Heart left ventricle (tissue), 16 donors: ENCODE measurements at regions not wholly inside any gene's neighbourhood (a gene's known extent, or its start where the extent isn't known, plus 50 kb on each side); places are given as distances from the start of the nearest gene placed in this dataset.

Source experiments
- ATAC-seq, 4 donors: fragments of 200-7000 bp; cut with Tn5 transposase; one replicate each; pipeline ENCODE4 v1.9.1; 2020 to 2022; ENCODE audit warnings: moderate library complexity in 4 of 4, mild to moderate bottlenecking in 3 of 4, moderate number of reproducible peaks in 1 of 4
- DNase-seq, 5 donors: peaks; one replicate each; pipeline ENCODE4 v3.0.0-alpha.2; 2020
- H3K27ac ChIP-seq, 12 donors: fragments of 200-600 bp; sonication (generic) in 4 of 12; one replicate each; pipeline versions ENCODE4 v1.5.0 to v1.8.0; 2016 to 2022; ENCODE audit warnings: mild to moderate bottlenecking in 2 of 12
- H3K27me3 ChIP-seq, 9 donors: fragments of 200-600 bp; sonication (generic) in 2 of 9; one replicate each; pipeline versions ENCODE4 v1.5.1 to v1.8.0; 2016 to 2022; ENCODE audit warnings: mild to moderate bottlenecking in 3 of 9
- H3K36me3 ChIP-seq, 9 donors: fragments of 200-600 bp; sonication (generic) in 2 of 9; one replicate each; pipeline versions ENCODE4 v1.5.0 to v1.8.0; 2018 to 2022; ENCODE audit warnings: mild to moderate bottlenecking in 2 of 9
- H3K4me1 ChIP-seq, 12 donors: fragments of 200-600 bp; sonication (generic) in 4 of 12; one replicate each; pipeline versions ENCODE4 v1.5.0 to v1.8.0; 2016 to 2022; ENCODE audit warnings: mild to moderate bottlenecking in 3 of 12
- H3K4me3 ChIP-seq, 12 donors: fragments of 200-600 bp; sonication (generic) in 4 of 12; one replicate each; pipeline versions ENCODE4 v1.5.0 to v1.8.0; 2017 to 2022; ENCODE audit warnings: mild to moderate bottlenecking in 9 of 12, moderate library complexity in 4 of 12
- H3K9me3 ChIP-seq, 12 donors: fragments of 200-600 bp; sonication (generic) in 4 of 12; one replicate each; pipeline versions ENCODE4 v1.5.0 to v1.8.0; 2016 to 2022; ENCODE audit warnings: mild to moderate bottlenecking in 1 of 12
- CTCF ChIP-seq, 12 donors: fragments of 200-600 bp; sonication (generic) in 4 of 12; IDR thresholded peaks; one replicate each; pipeline versions ENCODE4 v1.5.0 to v1.8.0; 2018 to 2022; ENCODE audit warnings: antibody characterized with exemption in 12 of 12, mild to moderate bottlenecking in 5 of 12
- POLR2A ChIP-seq, 2 donors: fragments of 450-650 bp; IDR thresholded peaks; one replicate each; pipeline ENCODE4 v1.6.1; 2017; ENCODE audit warnings: antibody characterized with exemption in 2 of 2, mild to moderate bottlenecking in 2 of 2, moderate library complexity in 2 of 2
- WGBS, 4 donors: extraction: QIAGEN DNeasy Blood & Tissue Kit in 2 of 4; methylation state at CpG; one replicate each; pipeline versions ENCODE4 v1.1.5 to v1.1.7; 2013 to 2018; 5-methylcytosine and 5-hydroxymethylcytosine counted together
- intact Hi-C, 10 donors: fragments of 100-400 bp; cut with DNase I; formaldehyde crosslinking; loops; one replicate each; pipeline versions ENCODE4 v1.11.1 to v1.14.2; 2022
- donor health status: ischemic (EF 13 %, LVEDD 7.1; RV severe dilation, severe dysfunction).
- donor health status: healthy with polysubstance abuse.
- donor health status: DM: no; HTN: yes; CAD: no.
- donor health status: DM: no; HTN: no; CAD: no.
- donor health status: ischemic (EF 25% LVEDD 6.9; RV normal size, moderate dysfunction).
- donor health status: ischemic (EF 25% LVEDD 5.7; RV mildly dilated, moderate dysfunction).
- donor health status: healthy.
- donor health status: DM: yes; HTN: yes; CAD: no.
- donor health status: ischemic (EF 35%, LVEDD 5.7; RV mildly dilated, moderate dysfunction).
- donor health status: nonischemic (EF 11% LVEDD 7.7; RV severe dilation, severe dysfunction).
- donor health status: DM: yes; HTN: yes; CAD: no.
- donor health status: PGD.
- donor health status: ischemic (EF 29% LVEDD 5.4; RV normal size, mild dysfunction).
- donor health status: nonischemic (EF 23%, LVEDD 6.1; RV moderate dilation, normal function).

- ATAC-seq (no peak), DNase-seq (no peak)
- H3K4me3 ChIP-seq, result no peak overlapping the region
- H3K36me3 ChIP-seq, result no peaks in the 10 kb centered on the region
- peaks cover 0 to 9% (median 0%) of the 10 kb centered on the region in 9 donors for H3K27me3 ChIP-seq
- H3K9me3 ChIP-seq, result no peaks in the 10 kb centered on the region
- no peaks in the 10 kb centered on the region for H3K4me1 ChIP-seq
- intact Hi-C loops, result no loop called here
- 27 to 33% (median 32%) methylated on average over 3 of the region's 3 CpGs for WGBS, 4 donors
- H3K27ac ChIP-seq, result no peak overlapping the region
- TF ChIP-seq CTCF (IDR thresholded peaks at IDR 0.05) (no peak), POLR2A (IDR thresholded peaks at IDR 0.05) (no peak)
Measured at GRCh38 chr4:4930677-4931076, 71.2 kb downstream of the MSX1 start.

GRCh38 chr4:4935974-4936373 is 76.5 kb downstream of the MSX1 start:
- no peak for ATAC-seq
- WGBS, 4 donors, result 78 to 89% (median 84%) methylated on average over 8 of the region's 8 CpGs

GRCh38 chr4:4937926-4938325 is 78.5 kb downstream of the MSX1 start:
- Histone ChIP-seq H3K27me3 (peaks cover 0 to 34% (median 0%) of the 10 kb centered on the region in 9 donors), H3K27ac (no peak overlapping the region), H3K4me3 (no peak overlapping the region), H3K9me3 (no peaks in the 10 kb centered on the region), H3K36me3 (no peaks in the 10 kb centered on the region), H3K4me1 (no peaks in the 10 kb centered on the region)
- intact Hi-C loops, result no loop called here
- no peak for ATAC-seq
- no peak for DNase-seq
- WGBS, 4 donors, result 77 to 86% (median 80%) methylated on average over 6 of the region's 6 CpGs
- TF ChIP-seq CTCF (IDR thresholded peaks at IDR 0.05) (no peak), POLR2A (IDR thresholded peaks at IDR 0.05) (no peak)

More at GRCh38 chr4:4935974-4936373, 76.5 kb downstream of the MSX1 start:
- Histone ChIP-seq H3K27ac (no peak overlapping the region), H3K9me3 (no peaks in the 10 kb centered on the region), H3K27me3 (peaks cover 0 to 25% (median 0%) of the 10 kb centered on the region in 9 donors), H3K4me3 (no peak overlapping the region), H3K4me1 (no peaks in the 10 kb centered on the region), H3K36me3 (no peaks in the 10 kb centered on the region)
- DNase-seq, result no peak
- intact Hi-C loops, result no loop called here
- no peak for TF ChIP-seq CTCF (IDR thresholded peaks at IDR 0.05)
- no peak for TF ChIP-seq POLR2A (IDR thresholded peaks at IDR 0.05)

- H3K36me3 ChIP-seq, result no peaks in the 10 kb centered on the region
- 80 to 92% (median 87%) methylated on average over 1 of the region's 1 CpG for WGBS, 4 donors
- intact Hi-C loops, result no loop called here
- H3K9me3 ChIP-seq, result no peaks in the 10 kb centered on the region
- no peak for DNase-seq
- TF ChIP-seq CTCF (IDR thresholded peaks at IDR 0.05) (no peak), POLR2A (IDR thresholded peaks at IDR 0.05) (no peak)
- H3K27me3 ChIP-seq, result peaks cover 0 to 36% (median 0%) of the 10 kb centered on the region in 9 donors
- no peak overlapping the region for H3K4me3 ChIP-seq
- peaks cover 0 to 8% (median 0%) of the 10 kb centered on the region in 12 donors for H3K4me1 ChIP-seq
- ATAC-seq, result no peak
- no peak overlapping the region for H3K27ac ChIP-seq
Measured at GRCh38 chr4:4941751-4942150, 77.5 kb downstream of the CYTL1 start.
